GM19025 (cell line): ENCODE measurements at regions not wholly inside any gene's neighbourhood (a gene's known extent, or its start where the extent isn't known, plus 50 kb on each side); places are given as distances from the start of the nearest gene placed in this dataset.

Source experiments
- ATAC-seq: cut with Tn5 transposase; IDR thresholded peaks from one replicate; pipeline ENCODE4 v1.9.1; 2021; ENCODE audit warnings: mild to moderate bottlenecking, low read depth, moderate library complexity; ENCODE audit not compliant: unreplicated experiment

DNA sequence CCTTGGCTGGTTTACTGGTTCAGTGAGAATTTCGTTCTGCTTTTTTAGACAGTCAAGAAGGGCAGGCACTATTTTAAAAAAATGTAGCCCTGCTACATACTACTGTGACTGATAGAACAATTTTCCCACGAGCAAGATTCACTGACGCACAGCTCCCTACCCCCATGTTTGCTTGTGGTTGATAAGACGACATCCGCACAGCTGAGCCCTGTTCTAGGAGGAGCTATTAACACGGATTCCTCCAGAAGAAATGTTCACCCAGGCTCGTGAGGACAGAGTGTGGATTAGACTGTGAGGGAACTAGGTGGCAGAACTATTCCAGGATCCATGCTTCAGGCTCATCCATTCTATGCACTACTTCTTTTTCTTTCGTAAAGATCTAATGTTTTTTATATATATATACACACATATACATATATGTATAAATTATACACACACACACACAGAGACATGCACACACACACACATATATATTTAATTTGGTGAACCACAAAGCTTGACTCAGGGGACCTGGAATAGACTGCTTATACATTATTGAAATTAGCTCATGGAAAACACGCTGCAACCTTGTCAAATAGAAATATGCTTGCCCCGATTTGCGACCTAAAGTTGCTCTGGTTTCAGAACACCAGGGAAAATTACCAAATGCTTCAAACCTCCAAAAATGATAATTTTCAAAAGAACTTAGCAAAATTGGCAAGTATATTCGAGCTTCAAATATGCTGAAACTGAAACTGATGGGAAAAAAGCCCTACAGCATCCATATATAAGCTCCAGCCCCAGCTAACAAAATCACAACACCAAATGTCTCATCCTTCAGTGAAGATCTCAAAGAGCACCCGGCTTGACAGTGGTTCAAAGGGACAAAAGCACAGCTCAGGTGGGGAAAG lies 370.4 kb downstream of the SOCS6 start:
- ATAC-seq: no peak

DNA sequence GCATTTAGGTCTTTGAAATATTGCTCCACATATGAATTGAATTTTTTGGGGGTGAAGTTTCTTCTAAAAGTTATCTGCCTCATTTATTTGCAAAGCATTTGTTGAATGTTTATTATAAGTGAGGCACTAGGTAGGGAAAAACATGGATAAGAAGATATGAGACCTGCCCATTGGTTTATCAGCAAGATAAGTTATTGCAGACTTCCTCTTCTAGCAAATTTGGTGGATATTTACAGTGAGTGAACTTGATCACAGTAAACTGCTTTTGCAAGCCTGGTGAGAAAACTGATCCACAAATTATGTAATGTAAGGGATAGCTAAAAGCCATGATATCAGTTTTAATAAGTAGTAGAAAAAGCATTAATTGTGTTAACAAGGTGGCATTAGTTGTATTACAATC lies 364.8 kb downstream of the SOCS6 start:
- no peak for ATAC-seq

DNA sequence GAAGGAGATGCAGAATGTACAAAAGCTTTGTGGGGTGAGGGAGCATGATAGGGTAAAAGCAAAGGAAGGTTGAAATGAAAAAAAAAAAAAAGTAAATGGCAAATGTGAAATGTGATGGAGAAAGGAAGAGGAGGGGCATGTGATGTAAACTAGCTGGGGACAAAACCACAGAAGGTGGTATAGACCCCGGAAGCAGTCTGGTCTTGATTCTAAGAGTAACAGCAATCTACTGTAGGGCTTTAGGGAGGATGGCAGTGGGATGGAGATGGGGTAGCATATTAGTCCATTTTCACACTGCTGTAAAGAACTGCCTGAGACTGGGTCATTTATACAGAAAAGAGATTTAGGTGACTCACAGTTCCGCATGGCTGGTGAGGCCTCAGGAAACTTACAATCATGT lies 362.0 kb downstream of the SOCS6 start:
- ATAC-seq: no peak

DNA sequence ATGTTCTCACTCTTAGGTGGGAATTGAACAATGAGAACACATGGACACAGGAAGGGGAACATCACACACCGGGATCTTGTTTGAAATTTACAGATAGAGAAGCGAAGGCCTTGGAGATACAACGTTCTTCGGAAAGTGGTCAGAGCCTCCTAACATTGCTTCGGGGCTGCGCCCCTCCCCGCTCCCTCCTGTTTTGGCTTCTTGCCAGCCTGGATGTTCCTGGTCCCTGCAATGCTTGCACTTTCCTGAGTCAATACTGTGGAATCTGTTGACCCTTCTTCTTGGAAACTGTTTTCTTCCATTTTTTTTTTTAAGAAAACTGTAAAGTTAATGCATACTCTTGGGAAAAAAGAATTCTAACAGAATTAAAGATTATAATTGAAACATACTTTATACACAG lies 360.8 kb downstream of the SOCS6 start:
- no peak for ATAC-seq

DNA sequence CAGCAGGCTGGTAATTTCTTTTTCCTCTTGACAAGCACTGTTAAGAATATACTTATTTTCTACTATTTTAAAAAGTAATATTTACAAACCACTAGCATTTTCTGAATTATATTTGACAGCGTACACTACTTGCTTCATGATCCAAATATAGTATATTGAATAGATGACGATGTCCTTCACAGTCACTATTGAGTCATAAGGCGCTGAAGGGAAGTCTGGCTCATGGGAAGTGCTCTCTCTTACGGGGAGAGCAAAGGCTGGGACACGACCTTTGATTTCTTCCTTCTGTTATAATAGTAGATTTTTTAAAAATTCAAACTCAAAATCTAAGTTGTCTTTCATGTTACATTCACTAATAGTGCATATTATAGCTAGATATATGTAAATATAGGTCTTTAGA lies 357.1 kb downstream of the SOCS6 start:
- no peak for ATAC-seq

DNA sequence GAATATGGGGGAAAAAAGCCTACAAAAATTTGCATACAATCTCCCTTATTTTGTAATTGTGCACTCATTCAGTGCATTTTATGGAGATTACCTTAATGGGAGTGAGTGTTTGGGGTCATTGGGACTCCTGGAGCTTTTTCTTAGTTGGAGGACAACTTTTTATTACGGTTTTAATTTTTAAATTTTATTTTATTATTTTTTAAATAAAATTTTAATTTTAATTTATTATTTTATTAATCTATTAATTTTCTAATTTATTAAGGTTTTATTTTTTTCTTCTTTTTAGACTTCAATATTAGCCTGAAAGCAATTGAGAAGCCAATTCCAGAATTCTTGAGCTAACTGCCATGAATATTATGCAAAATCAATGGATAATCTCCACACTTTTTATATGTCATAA lies 355.0 kb downstream of the SOCS6 start:
- ATAC-seq: no peak

DNA sequence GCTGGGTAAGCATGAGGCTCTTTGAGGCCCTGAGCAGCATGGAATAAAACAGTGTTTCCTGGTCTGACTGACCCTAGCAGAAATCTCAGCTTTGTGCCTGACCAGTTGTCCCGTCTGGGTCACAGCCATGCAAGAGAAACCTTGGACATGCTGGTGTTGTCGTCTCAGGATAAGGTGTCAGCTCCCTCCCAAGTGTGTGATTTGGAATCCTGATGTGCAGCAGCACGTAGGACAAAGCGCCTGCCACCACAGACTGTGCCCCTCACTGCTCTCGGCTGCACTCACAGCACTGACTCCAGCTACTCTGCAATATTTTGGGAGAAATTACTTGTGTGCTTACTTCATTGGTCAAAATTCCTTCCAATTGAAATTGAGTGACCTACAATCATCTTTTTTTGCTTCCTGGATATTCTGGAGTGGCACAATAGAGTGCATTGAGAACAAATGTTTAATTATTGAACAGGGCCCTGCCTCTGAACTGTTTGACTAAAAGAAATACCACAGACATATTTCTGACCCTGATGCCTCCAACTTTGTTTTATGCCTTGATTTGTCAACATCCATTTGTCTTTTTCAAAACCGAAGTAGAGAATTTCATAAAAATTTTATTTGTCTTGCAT lies 352.4 kb downstream of the SOCS6 start:
- ATAC-seq: no peak

DNA sequence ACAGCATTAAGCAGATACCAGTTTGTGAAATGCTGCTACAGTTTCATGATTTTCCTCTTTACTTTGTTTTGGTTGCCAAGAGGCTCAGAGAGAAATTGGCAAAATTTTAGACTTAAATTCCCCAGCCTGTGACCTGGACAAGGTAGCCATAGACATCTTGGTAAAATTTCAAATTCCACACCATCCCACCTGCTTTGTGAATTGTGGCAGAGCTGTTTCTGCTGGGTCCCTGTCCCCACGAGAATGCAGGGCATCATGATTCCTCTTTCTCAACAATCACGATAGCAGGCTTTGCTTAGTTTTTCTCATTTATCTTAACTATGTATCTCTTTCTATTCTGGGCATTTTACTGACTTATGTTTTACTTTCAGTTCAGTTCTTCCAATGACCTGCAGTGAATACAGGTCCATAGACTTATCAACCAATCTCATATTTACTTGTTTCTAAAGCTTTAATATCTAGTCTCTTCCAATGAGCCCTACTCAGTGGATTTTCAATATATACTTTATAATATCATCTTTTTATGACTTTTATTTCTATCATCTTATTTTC lies 351.6 kb downstream of the SOCS6 start:
- ATAC-seq: no peak

DNA sequence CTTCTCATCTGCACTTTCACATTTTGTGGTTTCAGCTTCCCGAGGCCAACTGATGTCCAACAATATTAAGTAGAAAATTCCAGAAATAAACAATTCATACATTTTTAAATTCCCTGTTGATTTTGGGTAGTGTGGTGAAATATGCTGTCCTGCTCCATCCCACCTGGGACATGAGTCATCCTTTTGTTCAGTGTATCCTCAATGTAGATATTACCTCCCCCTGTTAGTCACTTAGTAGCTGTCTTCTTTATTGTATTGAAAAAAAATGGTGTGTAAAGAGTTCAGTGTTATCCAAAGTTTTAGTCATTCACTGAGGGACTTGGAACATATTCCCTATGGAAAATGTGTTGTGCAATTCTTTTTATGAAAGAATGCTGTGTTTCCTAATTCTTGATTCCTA lies 348.1 kb downstream of the SOCS6 start:
- no peak for ATAC-seq

DNA sequence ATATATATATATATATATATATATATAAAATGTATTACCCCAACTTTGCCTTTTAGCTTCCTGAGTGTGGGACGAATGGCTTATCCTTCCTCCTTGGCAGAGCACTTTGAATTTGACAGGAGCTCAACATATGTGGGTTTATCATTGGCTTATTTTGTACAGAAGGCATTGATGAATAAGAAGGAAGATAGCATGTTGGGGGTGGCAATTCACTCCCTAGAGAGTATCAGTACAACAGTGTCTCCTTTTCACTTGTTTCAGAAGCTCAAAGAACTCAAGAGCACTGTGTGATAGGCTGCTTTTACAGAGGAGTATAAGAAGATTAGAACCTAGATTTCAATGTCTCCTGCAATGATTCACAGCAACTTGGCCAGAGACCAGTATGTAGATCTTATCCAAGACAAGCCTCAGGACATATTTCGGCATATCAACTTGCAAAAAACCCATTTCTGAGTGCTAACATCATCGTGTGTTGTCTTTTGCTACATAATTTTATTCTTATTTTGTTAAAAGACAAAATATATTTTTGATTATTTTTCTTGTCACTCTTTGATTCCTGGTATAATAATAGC lies 345.8 kb downstream of the SOCS6 start:
- ATAC-seq: no peak

DNA sequence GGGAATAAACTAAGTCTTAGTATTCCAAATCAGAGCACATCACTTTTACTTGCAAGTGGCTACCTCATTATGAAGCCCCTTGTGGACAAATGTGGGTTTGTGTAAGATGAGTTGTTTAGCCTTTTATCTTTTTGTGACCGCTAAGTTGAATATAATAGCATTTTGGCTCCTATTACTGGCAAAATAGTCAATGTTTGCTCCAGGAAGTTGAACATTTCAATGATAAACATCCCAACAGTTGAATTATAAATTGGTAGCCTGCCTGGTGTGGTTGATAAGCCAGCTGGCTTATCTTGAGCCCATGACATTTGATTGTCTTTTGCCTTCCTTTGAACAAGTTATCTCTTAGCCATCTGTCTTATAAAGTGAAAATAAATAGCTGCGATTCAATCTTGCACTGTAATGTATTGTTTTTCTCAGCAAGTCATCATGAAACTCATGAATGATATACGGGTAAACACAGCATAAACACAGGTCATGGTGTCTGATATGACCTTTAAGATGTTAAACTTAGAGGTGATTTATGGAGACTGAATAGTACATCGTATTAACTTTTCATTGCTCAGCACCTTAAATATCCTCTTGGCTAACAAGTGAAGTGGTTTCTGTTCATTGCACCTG lies 338.4 kb downstream of the SOCS6 start:
- no peak for ATAC-seq

DNA sequence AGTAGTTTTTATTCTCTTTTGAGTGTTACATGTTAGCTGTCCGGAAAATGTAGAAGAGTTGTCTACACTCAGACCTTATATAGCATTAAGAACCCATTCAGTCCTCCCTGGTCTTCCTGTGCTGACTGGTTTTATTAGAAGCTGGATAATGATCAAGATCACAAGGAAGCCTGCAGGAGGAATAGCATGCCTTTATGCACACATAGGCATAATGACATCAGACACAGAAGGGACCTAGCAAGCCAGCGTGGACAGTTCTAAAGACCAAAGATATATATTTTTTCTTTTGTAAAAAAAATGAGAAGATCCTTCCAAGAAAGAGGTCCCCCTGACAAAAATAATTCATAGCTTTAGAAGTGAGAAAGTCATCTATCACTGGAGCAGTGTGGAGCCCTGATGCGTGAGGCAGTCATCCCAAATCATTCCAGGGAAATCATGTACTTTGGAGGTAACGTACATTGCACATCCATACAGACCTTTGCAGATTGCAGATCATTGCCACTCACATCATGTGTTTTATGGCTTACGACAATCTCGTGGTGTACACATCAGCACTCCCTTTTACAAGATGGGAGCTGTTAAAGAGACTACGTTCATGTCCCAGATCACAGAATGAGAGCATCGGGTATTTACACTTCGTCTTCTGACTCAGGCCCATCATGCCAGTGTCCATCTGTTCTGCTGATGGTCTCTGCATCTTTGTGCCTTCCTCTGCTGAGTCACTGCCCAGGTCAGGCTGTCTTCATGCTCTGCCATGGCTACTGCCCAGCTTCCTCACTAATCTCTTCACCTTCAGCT lies 334.0 kb downstream of the SOCS6 start:
- ATAC-seq: no peak

DNA sequence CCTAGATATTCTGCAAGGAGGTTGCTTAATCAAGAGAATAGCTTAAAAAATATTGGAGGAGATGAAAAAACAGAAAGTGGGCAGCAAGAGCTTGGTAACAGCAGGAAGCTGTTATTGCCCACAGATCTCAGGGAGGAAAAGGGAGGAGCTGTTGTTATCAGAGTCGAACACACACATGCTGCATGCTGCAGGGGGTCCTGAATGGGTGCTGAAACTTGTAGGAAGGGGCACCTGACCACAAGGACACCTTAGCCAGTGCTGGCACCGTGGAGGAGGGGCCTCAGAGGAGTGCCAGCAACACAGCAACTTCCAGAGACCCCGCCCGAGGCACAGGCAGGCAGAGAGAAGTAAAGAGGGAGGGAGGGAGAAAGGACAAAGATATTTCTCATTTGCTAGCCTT lies 332.9 kb downstream of the SOCS6 start:
- no peak for ATAC-seq

DNA sequence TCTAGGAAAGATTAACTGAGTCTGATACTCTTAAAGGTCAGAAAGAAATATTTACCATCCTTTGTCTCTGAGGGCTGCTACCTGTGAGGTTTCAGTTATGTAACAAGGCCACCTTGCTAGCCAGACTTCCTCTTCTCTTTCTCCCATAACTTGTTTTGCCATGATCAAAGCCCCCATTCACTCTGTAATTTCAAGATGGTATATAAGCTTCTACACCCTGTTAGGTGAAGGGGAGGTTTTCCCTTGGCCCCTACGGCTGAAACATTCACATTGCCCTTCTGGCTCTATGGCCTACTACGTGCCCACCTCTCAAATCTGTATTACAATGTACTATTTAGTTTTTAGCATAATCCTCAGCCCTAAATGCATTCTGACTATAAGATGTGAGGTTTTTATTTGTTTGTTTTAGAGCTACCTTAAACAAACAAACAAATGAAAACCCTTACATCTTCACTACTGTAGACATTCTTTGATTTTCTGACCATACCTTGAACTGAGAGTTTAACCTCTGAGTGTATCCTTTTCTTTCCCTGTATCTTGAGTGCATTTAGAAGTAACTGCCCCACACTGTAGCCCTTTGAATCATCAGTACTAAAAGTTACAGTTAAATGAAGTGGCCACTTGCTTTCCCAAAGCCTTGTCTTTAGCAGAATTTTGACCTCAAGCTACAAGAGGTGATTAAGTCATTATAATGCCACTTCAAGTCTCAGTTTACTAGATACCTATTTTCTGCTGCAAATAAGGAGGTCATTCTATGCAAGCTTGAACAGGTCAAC lies 332.2 kb downstream of the SOCS6 start:
- no peak for ATAC-seq

DNA sequence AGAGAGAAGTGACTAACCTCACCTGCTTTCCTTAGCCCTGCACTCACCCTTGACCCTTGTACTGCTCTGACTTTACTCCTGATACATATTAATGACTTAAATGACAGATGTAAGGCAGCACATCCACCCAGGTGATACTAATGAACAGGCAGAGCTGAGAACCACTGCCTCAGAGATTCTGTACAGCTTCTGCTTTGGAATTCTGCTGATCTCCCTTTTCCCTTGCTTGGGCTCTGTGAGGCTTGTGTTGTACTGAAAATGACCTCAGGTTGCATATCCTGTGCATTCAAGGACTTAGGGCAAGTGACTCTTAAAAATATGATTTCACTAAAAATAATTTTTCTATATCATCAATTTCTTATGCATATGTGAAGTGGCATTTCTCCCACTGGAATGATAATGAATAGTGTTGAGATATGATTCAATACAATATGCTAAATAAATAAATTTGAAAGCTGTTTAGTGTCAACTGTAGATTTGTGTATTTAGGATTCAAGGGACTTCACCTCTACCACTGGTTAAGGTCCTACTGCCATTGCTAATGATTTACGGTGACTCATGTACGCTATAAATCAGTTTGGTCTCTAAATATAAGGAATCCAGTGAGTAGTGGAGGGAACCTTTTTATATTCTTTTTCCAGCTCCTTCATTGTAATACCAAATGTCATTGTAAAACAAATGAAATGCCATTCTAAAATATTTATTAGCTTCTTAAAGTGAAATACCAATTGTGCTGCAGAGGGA lies 328.3 kb downstream of the SOCS6 start:
- ATAC-seq: no peak

DNA sequence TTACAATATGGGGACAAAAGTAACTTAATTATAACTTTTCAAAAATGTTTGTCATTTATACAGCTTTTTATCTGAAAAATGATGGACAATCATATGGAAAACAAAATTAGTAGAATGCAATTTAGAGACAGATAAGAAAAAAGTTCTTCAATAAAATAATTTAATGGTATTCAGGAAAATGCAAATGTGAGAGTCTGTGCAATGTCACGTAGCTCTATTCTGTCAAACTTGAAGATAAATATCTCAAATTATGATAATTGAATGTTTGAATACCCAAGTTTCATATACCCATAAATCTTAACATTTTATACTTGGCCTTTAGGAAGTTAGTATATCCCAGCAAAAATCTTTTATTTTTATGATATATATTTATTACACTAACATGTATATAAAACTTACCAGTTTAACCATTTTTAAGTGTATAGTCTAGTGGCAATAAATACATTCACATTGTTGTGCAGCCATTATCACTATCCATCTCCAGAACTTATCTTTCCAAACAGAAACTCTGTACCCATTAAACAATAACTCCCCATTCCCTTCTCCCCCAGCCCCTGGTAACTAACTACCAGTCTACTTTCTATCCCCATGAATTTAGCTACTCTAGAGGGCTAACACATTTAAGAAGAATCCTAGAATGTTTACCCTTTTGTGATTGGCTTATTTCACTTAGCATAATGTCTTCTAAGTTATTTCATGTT lies 311.5 kb downstream of the SOCS6 start:
- ATAC-seq: no peak

DNA sequence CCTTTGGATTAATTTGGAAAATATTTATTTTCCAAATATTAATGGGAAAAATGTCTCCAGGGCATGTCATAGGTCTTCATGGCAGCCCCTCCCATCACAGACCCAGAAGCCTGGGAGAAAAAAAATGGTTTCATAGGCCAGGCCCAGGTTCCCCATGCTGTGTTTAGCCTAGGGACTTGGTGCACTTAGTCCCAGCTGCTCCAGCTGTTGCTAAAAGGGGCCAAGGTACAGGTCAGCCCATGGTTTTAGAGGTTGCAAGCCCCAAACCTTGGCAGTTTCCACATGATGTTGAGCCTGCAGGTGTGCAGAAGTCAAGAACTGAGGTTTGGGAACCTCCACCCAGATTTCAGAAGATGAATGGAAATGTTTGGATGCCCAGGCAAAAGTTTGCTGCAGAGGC lies 309.6 kb downstream of the SOCS6 start:
- ATAC-seq: no peak

DNA sequence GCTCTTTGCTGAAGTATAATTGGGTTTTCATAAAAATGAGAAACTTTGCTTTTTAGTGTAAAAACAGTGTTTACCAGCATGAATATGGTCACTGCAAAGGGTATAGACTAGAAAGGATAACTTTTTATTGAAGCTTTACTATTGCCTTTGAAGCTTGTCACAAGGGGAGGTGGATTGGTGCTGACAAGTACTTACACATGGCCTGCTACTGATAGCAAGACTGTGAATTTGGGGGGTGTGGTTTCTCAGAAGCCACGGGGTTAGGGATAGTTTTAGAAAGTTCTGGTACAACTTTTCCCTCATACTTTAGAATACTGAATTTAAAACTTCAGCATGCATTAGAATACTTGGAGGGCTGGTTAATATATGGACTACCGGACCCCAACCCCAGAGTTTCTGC lies 294.1 kb downstream of the SOCS6 start:
- no peak for ATAC-seq
